GM13976 (cell line): ENCODE measurements at regions not wholly inside any gene's neighbourhood (a gene's known extent, or its start where the extent isn't known, plus 50 kb on each side); places are given as distances from the start of the nearest gene placed in this dataset.

Source experiments
- DNase-seq: peaks from one replicate; pipeline ENCODE4 v3.0.0; 2012; ENCODE audit warnings: low spot score
- CTCF ChIP-seq: IDR thresholded peaks from 2 replicates; pipeline ENCODE4 v1.5.1; 2012; ENCODE audit warnings: borderline replicate concordance, mild to moderate bottlenecking; ENCODE audit not compliant: insufficient read depth; ENCODE audit errors: extremely low read depth, missing control alignments, control extremely low read depth
- in situ Hi-C: fragments of 300-500 bp; cut with MboI; formaldehyde crosslinking; loops from one replicate; pipeline ENCODE4 v1.12.0; 2022; ENCODE audit warnings: low sequenced_read_pairs, mixed read lengths, inconsistent platforms; ENCODE audit not compliant: unreplicated experiment

- no peak for DNase-seq
- in situ Hi-C loops = no loop called here
Observed at GRCh38 chr6:78611886-78612480, 255.4 kb upstream of the IRAK1BP1 start.

GRCh38 chr6:78614961-78615360 lies 252.4 kb upstream of the IRAK1BP1 start:
- in situ Hi-C loops = no loop called here
- no peak for DNase-seq
- no peak for TF ChIP-seq CTCF

More at GRCh38 chr6:78611886-78612480, 255.4 kb upstream of the IRAK1BP1 start:
- TF ChIP-seq CTCF = no peak

- in situ Hi-C loops = no loop called here
- DNase-seq = no peak
Observed at GRCh38 chr6:78615430-78615904, 251.9 kb upstream of the IRAK1BP1 start.

GRCh38 chr6:78618970-78619369 lies 248.4 kb upstream of the IRAK1BP1 start:
- in situ Hi-C loops = no loop called here
- TF ChIP-seq CTCF = no peak
- DNase-seq = no peak

More at GRCh38 chr6:78615430-78615904, 251.9 kb upstream of the IRAK1BP1 start:
- no peak for TF ChIP-seq CTCF

- in situ Hi-C loops = no loop called here
- no peak for TF ChIP-seq CTCF
- DNase-seq = no peak
Observed at GRCh38 chr6:78623554-78623953, 243.8 kb upstream of the IRAK1BP1 start.

GRCh38 chr6:78629154-78629721 lies 238.1 kb upstream of the IRAK1BP1 start:
- in situ Hi-C loops = no loop called here
- no peak for DNase-seq
- TF ChIP-seq CTCF = no peak
